ENCODE measurements at regions not wholly inside any gene's neighbourhood (a gene's known extent, or its start where the extent isn't known, plus 50 kb on each side); places are given as distances from the start of the nearest gene placed in this dataset.
"Not testable (repeated sequence)": the region's sequence is repeated elsewhere in the genome, so short reads cannot be mapped to it uniquely, and the experiment has no call there.

- no peak for DNase-seq (ENCODE audit: low read depth in 2 of 2)
Observed at GRCh38 chr12:112615196-112615595, 176.4 kb upstream of the RPH3A start.

GRCh38 chr12:112616469-112617152 is 174.9 kb upstream of the RPH3A start:
- no peak for DNase-seq (ENCODE audit: low read depth in 2 of 2)

GRCh38 chr12:112617153-112617505 is 174.4 kb upstream of the RPH3A start:
- no peak for DNase-seq (ENCODE audit: low read depth in 2 of 2)

GRCh38 chr12:112627851-112628250 is 163.7 kb upstream of the RPH3A start:
- DNase-seq (ENCODE audit: low read depth in 2 of 2): peak in 1 of 2 donors; percentile 13

- not testable (repeated sequence) for DNase-seq (ENCODE audit: low read depth in 2 of 2)
Observed at GRCh38 chr12:112631974-112632373, 159.6 kb upstream of the RPH3A start.

GRCh38 chr12:112635036-112635435 is 156.5 kb upstream of the RPH3A start:
- no peak for DNase-seq (ENCODE audit: low read depth in 2 of 2)

GRCh38 chr12:112638420-112638819 is 153.1 kb upstream of the RPH3A start:
- no peak for DNase-seq (ENCODE audit: low read depth in 2 of 2)

- DNase-seq (ENCODE audit: low read depth in 2 of 2): no peak
Observed at GRCh38 chr12:112645586-112645985, 146.0 kb upstream of the RPH3A start.

GRCh38 chr12:112656141-112656540 is 135.4 kb upstream of the RPH3A start:
- DNase-seq (ENCODE audit: low read depth in 2 of 2): no peak

- peak; percentile 34 to 42 for DNase-seq (ENCODE audit: low read depth in 2 of 2)
Observed at GRCh38 chr12:112664569-112664968, 127.0 kb upstream of the RPH3A start.

GRCh38 chr12:112665958-112666357 is 125.6 kb upstream of the RPH3A start:
- DNase-seq (ENCODE audit: low read depth in 2 of 2): no peak

GRCh38 chr12:112671564-112671963 is 120.0 kb upstream of the RPH3A start:
- DNase-seq (ENCODE audit: low read depth in 2 of 2): no peak

- DNase-seq (ENCODE audit: low read depth in 2 of 2): no peak
Observed at GRCh38 chr12:112674539-112674938, 117.0 kb upstream of the RPH3A start.

- no peak for DNase-seq (ENCODE audit: low read depth in 2 of 2)
Observed at GRCh38 chr12:112676507-112676906, 115.0 kb upstream of the RPH3A start.

- DNase-seq (ENCODE audit: low read depth in 2 of 2): no peak
Observed at GRCh38 chr12:112677050-112677765, 114.3 kb upstream of the RPH3A start.

- DNase-seq (ENCODE audit: low read depth in 2 of 2): no peak
Observed at GRCh38 chr12:112680993-112681392, 110.6 kb upstream of the RPH3A start.

- no peak for DNase-seq (ENCODE audit: low read depth in 2 of 2)
Observed at GRCh38 chr12:112682586-112682985, 109.0 kb upstream of the RPH3A start.

GRCh38 chr12:112684742-112685141 is 106.8 kb upstream of the RPH3A start:
- DNase-seq (ENCODE audit: low read depth in 2 of 2): no peak

- DNase-seq (ENCODE audit: low read depth in 2 of 2): no peak
Observed at GRCh38 chr12:112685321-112685720, 106.2 kb upstream of the RPH3A start.

GRCh38 chr12:112686373-112686772 is 105.2 kb upstream of the RPH3A start:
- peak in 1 of 2 donors; percentile 31 for DNase-seq (ENCODE audit: low read depth in 2 of 2)

- DNase-seq (ENCODE audit: low read depth in 2 of 2): no peak
Observed at GRCh38 chr12:112694065-112694464, 97.5 kb upstream of the RPH3A start.

GRCh38 chr12:112697441-112697840 is 94.1 kb upstream of the RPH3A start:
- DNase-seq (ENCODE audit: low read depth in 2 of 2): not testable (repeated sequence)

- peak in 1 of 2 donors; percentile 32 for DNase-seq (ENCODE audit: low read depth in 2 of 2)
Observed at GRCh38 chr12:112705037-112705632, 86.4 kb upstream of the RPH3A start.
